GM10248 (cell line): ENCODE measurements at regions not wholly inside any gene's neighbourhood (a gene's known extent, or its start where the extent isn't known, plus 50 kb on each side); places are given as distances from the start of the nearest gene placed in this dataset.

ENCODE experiments used
- CTCF ChIA-PET: fragments of 300-600 bp; sonication (Branson Sonifier 250); formaldehyde crosslinking; extraction: SDS; loops from one replicate; lab custom pipeline; 2021; ENCODE audit warnings: antibody characterized with exemption; lab: Yijun Ruan, JAX
- POLR2A ChIA-PET: fragments of 350-650 bp; sonication (Branson Sonifier 250); formaldehyde crosslinking; extraction: SDS; loops from one replicate; lab custom pipeline; 2020; ENCODE audit warnings: antibody characterized with exemption; lab: Yijun Ruan, JAX
- DNase-seq: peaks from one replicate; pipeline ENCODE4 v3.0.0; 2012; ENCODE audit errors: extremely low spot score
- CTCF ChIP-seq: IDR thresholded peaks from 2 replicates; pipeline ENCODE4 v1.5.1; 2012; ENCODE audit warnings: mild to moderate bottlenecking, low read depth; ENCODE audit errors: extremely low read depth, missing control alignments, control extremely low read depth

DNA sequence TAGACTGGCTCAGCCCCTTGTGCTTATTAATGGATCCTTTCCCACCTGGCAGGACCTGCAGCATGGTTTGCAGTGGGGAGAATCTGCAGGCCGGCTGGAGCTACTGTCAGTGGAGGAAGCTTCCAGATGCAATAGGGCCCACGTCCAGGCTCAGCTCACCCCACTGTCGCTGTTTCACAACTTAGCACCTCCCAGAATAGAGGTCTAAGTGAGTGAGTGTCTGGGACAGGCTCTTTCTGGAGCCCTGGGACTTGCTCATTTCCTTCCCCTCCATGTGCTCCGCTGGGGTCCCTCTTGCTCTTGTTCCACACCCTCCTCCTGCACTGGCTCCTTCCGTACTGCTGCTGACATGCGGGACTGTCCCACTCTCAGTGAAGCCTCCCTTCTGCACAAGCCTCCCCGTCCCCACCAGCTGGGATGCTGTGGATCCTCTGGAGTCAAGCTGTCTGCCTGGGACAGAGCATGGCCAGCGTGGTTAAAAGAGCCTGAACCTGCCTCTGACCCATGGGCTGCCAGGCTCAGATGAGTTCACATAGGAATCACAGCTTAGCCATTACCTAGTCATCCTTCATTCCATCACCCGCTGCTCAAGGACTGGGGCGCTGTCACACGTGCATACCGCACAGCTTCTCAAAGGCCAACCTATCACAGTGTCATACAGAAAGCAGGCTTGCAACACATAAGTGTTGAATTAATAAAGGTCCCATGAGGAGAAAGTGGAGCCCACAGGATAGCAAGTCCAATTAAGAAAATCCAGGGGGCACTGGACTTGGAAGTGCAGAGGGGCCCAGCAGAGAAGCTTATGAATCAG, 135.9 kb downstream of the ACKR3 start:
- POLR2A ChIA-PET: no interaction called here
- CTCF ChIA-PET: no interaction called here
- DNase-seq: no peak
- TF ChIP-seq CTCF: no peak

- CTCF ChIA-PET: no interaction called here
- POLR2A ChIA-PET: no interaction called here
- TF ChIP-seq CTCF: no peak
- DNase-seq: no peak
Measured at GRCh38 chr2:236706288-236706687, 136.7 kb downstream of the ACKR3 start.

DNA sequence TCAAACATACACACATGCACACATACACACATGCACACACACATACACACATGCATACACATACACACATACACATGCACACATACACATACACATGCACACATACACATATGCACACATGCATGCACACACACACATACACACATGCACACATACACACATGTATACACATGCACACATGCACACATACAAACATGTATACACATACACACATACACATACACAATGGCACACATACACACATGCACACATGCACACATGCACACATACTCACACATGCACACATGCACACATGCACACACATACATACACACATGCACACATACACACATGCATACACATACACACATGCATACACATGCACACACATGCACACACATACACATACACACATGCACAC, 137.2 kb downstream of the ACKR3 start:
- POLR2A ChIA-PET: no interaction called here

DNA sequence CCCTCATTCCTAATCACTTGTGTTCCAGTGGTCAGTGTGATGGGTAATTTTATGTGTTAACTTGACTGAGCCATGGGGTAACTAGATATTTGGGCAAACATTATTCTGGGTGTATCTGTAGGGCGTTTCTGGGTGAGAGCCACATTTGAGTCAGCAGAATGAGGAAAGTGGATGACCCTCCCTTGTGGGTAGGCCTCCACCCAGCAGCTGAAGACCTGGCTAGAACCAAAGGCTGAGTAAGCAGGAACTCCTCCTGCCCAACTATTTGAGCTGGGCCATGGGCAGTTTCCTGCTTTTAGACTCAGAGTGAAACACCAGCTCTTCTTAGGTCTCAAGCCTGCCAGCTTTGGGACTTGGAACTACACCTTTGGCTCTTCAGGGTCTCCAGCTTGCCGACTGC, 141.8 kb downstream of the ACKR3 start:
- DNase-seq: no peak
- TF ChIP-seq CTCF: no peak
- CTCF ChIA-PET: no interaction called here
- POLR2A ChIA-PET: no interaction called here

More for the DNA sequence above, 137.2 kb downstream of the ACKR3 start:
- DNase-seq: no peak
- TF ChIP-seq CTCF: no peak
- CTCF ChIA-PET: no interaction called here

DNA sequence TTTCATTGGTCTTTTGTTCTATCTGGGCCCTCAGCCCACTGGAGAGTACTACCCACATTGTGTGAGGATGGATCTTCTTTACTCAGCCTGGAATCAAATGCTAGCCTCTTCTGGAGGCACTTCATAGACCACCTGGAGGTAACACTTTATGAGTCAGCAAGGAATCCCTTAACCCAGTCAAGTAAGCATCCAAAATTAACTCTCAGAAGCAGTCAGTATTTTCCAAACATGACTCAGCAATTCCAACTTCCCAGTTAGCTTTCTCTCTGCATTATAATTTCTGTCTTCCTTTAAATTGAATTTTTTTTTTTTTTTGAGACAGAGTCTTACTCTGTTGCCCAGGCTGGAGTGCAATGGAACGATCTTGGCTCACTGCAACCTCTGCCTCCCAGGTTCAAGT, 142.7 kb downstream of the ACKR3 start:
- no peak for TF ChIP-seq CTCF
- DNase-seq: no peak
- CTCF ChIA-PET: no interaction called here

DNA sequence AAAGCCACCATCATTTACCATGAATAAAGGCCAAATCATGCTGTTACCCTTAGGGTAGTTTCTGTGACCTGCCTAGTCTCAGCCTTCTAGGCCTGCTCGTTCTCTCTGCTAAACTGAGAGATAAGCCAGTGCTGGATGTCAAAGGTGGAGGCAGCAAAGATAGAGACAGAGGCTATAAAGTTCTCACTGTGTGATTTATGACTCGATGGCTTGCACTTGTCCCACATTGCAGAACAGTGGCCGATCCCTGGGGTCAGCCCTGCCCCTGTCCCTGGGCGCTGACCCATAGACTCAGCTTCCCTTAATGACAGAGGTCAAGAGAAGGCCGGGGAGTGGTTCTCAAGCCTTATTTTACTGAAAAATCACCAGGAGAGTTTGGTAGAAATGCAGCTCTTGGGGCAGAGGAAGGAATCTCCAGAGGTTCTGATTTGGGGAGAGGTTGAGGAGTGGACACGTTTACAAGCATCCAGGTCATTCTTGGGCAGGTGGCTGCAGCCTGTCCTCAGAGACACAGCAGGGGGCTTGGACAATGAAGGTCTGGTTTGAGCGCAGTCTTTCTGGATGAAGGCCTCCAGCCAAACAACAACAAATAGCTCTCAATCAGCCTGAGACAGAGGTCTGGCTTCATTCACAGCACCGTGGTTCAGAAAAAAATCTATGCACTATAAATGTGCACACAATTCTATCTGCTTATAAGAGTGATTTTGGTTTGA, 143.5 kb downstream of the ACKR3 start:
- no peak for DNase-seq
- ChIA-PET CTCF (no interaction called here), POLR2A (no interaction called here)
- no peak for TF ChIP-seq CTCF

More for the DNA sequence above, 142.7 kb downstream of the ACKR3 start:
- POLR2A ChIA-PET: no interaction called here
